ENCODE measurements at regions not wholly inside any gene's neighbourhood (a gene's known extent, or its start where the extent isn't known, plus 50 kb on each side); places are given as distances from the start of the nearest gene placed in this dataset.

- 18% methylated on average over 1 of the region's 1 CpG; no CpG with 5 or more reads in 1 of the 2 experiments for WGBS, 2 experiments (ENCODE audit: extremely low coverage in 1 of 2, insufficient coverage in 1 of 2, insufficient read length in 1 of 2, insufficient replicate concordance in 2 of 2, low coverage in 1 of 2, low lambda C conversion rate in 2 of 2, missing lambda C conversion rate in 1 of 2)
- Histone ChIP-seq H2BK5ac (ENCODE audit: low read depth, low read length) (no peak overlapping the region), H3K23me2 (ENCODE audit: low read depth, low read length) (no peaks in the 10 kb centered on the region), H2AFZ (ENCODE audit: low read length) (no peak overlapping the region), H2BK15ac (ENCODE audit: low read length) (no peak overlapping the region), H3K79me1 (ENCODE audit: low read depth, low read length) (no peaks in the 10 kb centered on the region), H3K36me3 (ENCODE audit: control insufficient read depth in 2 of 4, insufficient read depth in 4 of 4, low read length in 3 of 4) (peaks cover 0 to 10% (median 2%) of the 10 kb centered on the region in 4 experiments; a peak in 3 of 8 replicates), H4K8ac (ENCODE audit: extremely low read depth, insufficient read depth, low read length) (no peak overlapping the region), H2AK5ac (ENCODE audit: low read depth, low read length) (no peak overlapping the region), H3K9me3 (ENCODE audit: insufficient read depth in 2 of 2, low read depth in 1 of 2, low read length in 1 of 2) (peaks cover 31 to 57% of the 10 kb centered on the region in 2 experiments), H2BK12ac (ENCODE audit: low read depth, low read length) (no peak overlapping the region), H3K56ac (replicated peaks; ENCODE audit: insufficient read length, low read depth, low read length) (no peak overlapping the region), H3K4me1 (replicated peaks in 1 of 4; ENCODE audit: control insufficient read depth in 3 of 4, insufficient read depth in 4 of 4, low read length in 3 of 4) (peaks cover 0 to 14% (median 1%) of the 10 kb centered on the region in 4 experiments; a peak in 5 of 7 replicates), H3K4me3 (ENCODE audit: extremely low read depth in 1 of 4, insufficient read depth in 2 of 4, low read depth in 3 of 4, low read length in 4 of 4) (no peak overlapping the region), H4K5ac (ENCODE audit: insufficient read length, low read depth, low read length) (no peak overlapping the region), H4K20me1 (replicated peaks in 1 of 2; ENCODE audit: control insufficient read depth in 1 of 2, insufficient read depth in 2 of 2, low read length in 2 of 2) (no peaks in the 10 kb centered on the region), H3K18ac (ENCODE audit: extremely low read depth, low read length) (no peak overlapping the region), H3K9ac (replicated peaks in 1 of 4; ENCODE audit: extremely low read depth in 1 of 4, low read depth in 3 of 4, low read length in 3 of 4) (no peak overlapping the region), H3K14ac (ENCODE audit: insufficient read length) (no peak overlapping the region), H3K4ac (replicated peaks; ENCODE audit: insufficient read length, low read depth, low read length) (no peak overlapping the region), H3K4me2 (ENCODE audit: insufficient read depth in 1 of 2, low read depth in 2 of 2, low read length in 2 of 2) (no peak overlapping the region), H4K91ac (replicated peaks; ENCODE audit: insufficient read length, low read length) (no peak overlapping the region), H3K27me3 (replicated peaks in 1 of 4; ENCODE audit: control insufficient read depth in 3 of 4, extremely low read depth in 1 of 4, insufficient read depth in 3 of 4, low read length in 3 of 4) (no peaks in the 10 kb centered on the region), H2BK120ac (replicated peaks; ENCODE audit: low read depth, low read length) (no peak overlapping the region), H3K79me2 (ENCODE audit: control insufficient read depth in 1 of 2, insufficient read depth in 2 of 2, low read length in 2 of 2) (no peaks in the 10 kb centered on the region), H2BK20ac (ENCODE audit: low read length) (no peak overlapping the region), H3K27ac (ENCODE audit: low read depth, low read length) (no peak overlapping the region), H3K23ac (ENCODE audit: insufficient read length) (no peak overlapping the region)
- TF ChIP-seq KDM1A (IDR thresholded peaks at IDR 0.05; ENCODE audit: borderline replicate concordance, low read length) (no peak), TCF12 (IDR thresholded peaks at IDR 0.05; ENCODE audit: low read depth, low read length) (no peak), ATF3 (IDR thresholded peaks at IDR 0.05; ENCODE audit: insufficient read depth, low read depth, low read length) (no peak), TBP (IDR thresholded peaks at IDR 0.05; ENCODE audit: low read depth, low read length) (no peak), ASH2L (IDR thresholded peaks at IDR 0.05; ENCODE audit: low read length) (no peak), HDAC2 (IDR thresholded peaks at IDR 0.05; ENCODE audit: borderline replicate concordance in 1 of 2, low read depth in 2 of 2, low read length in 2 of 2) (no peak), SIX5 (IDR thresholded peaks at IDR 0.05; ENCODE audit: low read depth, low read length) (no peak), CTBP2 (IDR thresholded peaks at IDR 0.05; ENCODE audit: borderline replicate concordance, insufficient read depth, insufficient read length, low read length) (no peak)
- no peak for DNase-seq (ENCODE audit: low read depth in 1 of 2, low spot score in 2 of 2)
- POLR2A ChIA-PET (ENCODE audit: partially characterized antibody) = no interaction called here
- no peak for FAIRE-seq
- CTCF ChIA-PET (ENCODE audit: partially characterized antibody) = interaction anchor here (1.1 kb wide), 1 partner anchor 128 kb away, joined by 3 read pairs; no protein-coding TSS in a partner anchor
Observed at GRCh38 chr4:71860643-71861042, 76.8 kb upstream of the GC start.
